Spleen (tissue), 7 donors: ENCODE measurements at regions not wholly inside any gene's neighbourhood (a gene's known extent, or its start where the extent isn't known, plus 50 kb on each side); places are given as distances from the start of the nearest gene placed in this dataset.

Source experiments
- CTCF ChIP-seq, 11 experiments: fragments of 200-600 bp in 7 of 11; fragments of 450-650 bp in 4 of 11; sonication (generic) in 4 of 11; IDR thresholded peaks in 8 of 11; conservative IDR thresholded peaks in 3 of 11; 1 replicate in 7 of 11; 2 replicates in 4 of 11; pipeline versions ENCODE4 v1.4.0 to v1.8.0; 2016 to 2021; ENCODE audit warnings: antibody characterized with exemption in 11 of 11, inconsistent platforms in 4 of 11, mild to moderate bottlenecking in 1 of 11
- POLR2A ChIP-seq, 3 donors: fragments of 450-650 bp; IDR thresholded peaks; one replicate each; pipeline ENCODE4 v1.5.1; 2017; ENCODE audit warnings: antibody characterized with exemption in 3 of 3, mild to moderate bottlenecking in 1 of 3
- donor health status: DM: no; HTN: no; CAD: no; lungs with moderate emphysema.
- donor health status: DM: no; HTN: no; CAD: no.
- donor health status: DM: no; HTN: no; CAD: no.

GRCh38 chr5:171585981-171586380 lies 166.5 kb downstream of the FGF18 start:
- TF ChIP-seq CTCF (IDR thresholded peaks at IDR 0.05 in 8 of 11, conservative IDR thresholded peaks at IDR 0.05 in 3 of 11) (no peak), POLR2A (IDR thresholded peaks at IDR 0.05) (no peak)
